Epithelial cell of proximal tubule (primary cell): ENCODE measurements at regions not wholly inside any gene's neighbourhood (a gene's known extent, or its start where the extent isn't known, plus 50 kb on each side); places are given as distances from the start of the nearest gene placed in this dataset.

Source experiments
- DNase-seq: peaks from one replicate; pipeline ENCODE4 v3.0.0-alpha.2; 2011; ENCODE audit warnings: low read depth
- H3K4me3 ChIP-seq: 2 replicates; pipeline ENCODE4 v1.5.1; 2011; ENCODE audit warnings: low read depth, mild to moderate bottlenecking, low read length
- TF ChIP-seq, protein P1 (sequence below): conservative IDR thresholded peaks from 2 replicates; pipeline ENCODE4 v1.5.1; 2012; ENCODE audit warnings: low read depth, mild to moderate bottlenecking, low read length

DNA sequence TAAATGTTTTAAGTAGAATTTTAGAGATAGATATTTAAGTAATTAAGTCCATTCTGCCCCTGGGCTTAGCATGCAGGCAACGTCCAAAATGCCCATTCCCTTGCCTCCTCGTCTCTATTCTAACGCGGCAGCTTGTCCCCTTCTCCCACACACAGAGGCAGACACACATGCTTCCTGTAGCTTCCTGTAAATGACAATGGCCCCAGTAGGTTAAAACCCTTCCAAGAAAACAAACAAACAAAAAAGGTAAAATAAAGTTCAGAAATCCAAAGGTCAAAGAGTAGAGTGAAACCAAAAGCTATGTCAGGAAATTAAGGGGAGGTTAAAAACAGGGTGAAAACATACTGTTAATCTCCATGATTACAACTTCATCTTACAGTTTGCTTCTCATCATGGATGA, 857.6 kb downstream of the GATA3 start:
- H3K4me3 ChIP-seq = no peak overlapping the region
- TF ChIP-seq, protein P1, sequence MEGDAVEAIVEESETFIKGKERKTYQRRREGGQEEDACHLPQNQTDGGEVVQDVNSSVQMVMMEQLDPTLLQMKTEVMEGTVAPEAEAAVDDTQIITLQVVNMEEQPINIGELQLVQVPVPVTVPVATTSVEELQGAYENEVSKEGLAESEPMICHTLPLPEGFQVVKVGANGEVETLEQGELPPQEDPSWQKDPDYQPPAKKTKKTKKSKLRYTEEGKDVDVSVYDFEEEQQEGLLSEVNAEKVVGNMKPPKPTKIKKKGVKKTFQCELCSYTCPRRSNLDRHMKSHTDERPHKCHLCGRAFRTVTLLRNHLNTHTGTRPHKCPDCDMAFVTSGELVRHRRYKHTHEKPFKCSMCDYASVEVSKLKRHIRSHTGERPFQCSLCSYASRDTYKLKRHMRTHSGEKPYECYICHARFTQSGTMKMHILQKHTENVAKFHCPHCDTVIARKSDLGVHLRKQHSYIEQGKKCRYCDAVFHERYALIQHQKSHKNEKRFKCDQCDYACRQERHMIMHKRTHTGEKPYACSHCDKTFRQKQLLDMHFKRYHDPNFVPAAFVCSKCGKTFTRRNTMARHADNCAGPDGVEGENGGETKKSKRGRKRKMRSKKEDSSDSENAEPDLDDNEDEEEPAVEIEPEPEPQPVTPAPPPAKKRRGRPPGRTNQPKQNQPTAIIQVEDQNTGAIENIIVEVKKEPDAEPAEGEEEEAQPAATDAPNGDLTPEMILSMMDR = no peak
- DNase-seq = no peak

DNA sequence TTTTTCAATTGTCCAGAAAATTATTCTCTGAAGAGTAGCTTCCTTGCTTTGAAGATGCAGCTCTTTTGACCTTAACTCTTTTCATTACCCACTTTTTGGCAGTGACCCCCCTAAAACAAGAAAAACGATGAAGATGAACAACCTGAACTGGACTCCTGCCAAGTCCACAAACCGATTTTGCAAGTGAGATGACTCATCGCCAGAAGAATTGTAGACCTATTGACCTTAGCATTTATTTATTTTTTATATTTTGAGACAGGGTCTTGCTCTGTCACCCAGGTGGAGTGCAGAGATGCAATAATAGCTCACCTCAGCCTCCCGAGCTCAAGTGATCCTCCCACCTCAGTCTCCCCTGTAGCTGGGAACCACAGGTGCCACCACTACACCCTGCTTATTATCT, 859.2 kb downstream of the GATA3 start:
- TF ChIP-seq, protein P1 = no peak
- DNase-seq = no peak
- no peak overlapping the region for H3K4me3 ChIP-seq

DNA sequence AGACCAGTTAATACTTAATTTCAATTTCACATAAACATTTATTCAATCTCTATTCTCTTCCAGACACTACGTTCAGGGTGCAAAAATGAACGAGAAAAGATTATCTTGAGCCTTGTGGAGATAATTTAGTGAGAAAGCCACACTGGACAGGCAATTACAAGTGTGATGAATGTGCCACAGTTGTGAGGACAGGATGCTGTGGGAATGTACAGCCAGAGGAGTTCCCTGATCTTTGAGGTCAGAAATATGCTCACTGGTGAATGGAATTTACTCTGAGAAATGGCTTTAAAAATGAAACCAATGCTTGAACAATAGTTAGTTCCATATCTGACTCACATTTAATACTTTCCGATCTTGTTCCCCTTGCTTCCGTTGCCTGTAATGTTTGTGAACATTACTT, 864.8 kb downstream of the GATA3 start:
- DNase-seq = no peak
- TF ChIP-seq, protein P1 = no peak
- H3K4me3 ChIP-seq = no peak overlapping the region

DNA sequence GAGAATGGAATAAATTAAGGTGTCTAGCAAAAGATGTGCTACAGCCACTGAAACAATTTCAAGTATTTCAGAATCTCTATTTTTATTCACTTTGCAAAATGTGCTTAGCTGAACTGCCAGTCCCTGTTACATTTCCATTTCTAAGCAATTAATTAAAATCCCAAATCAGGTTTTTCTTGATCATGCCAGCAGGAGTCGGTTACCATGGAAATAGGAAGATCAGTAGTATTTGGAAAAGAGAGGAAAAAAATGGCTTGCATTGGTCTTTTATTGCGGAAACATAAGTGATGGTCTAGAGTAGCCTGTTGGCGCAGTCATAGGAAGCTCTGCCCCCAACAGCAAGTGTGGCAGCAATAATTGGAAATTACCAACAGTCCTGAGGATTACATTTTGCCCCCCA, 867.1 kb downstream of the GATA3 start:
- H3K4me3 ChIP-seq = no peak overlapping the region
- DNase-seq = no peak
- TF ChIP-seq, protein P1 = no peak

DNA sequence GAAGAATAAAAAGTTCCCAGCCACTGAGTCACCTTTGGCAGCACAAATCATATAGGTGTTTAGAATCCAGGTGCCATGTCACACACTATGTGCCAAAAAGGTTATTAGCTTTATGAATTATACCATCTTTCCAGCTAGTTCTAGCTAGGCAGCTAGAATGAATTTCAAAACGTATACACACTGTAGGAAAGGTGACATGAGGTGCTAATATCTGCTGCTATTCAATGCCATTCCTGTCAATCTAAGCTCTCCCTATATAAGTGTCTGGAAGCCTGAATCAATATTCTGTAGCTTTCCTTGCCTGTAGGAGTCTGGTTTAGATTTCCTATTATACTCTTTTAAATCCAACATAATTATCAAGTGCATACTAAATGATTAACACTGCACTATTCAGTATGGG, 868.6 kb downstream of the GATA3 start:
- DNase-seq = no peak
- H3K4me3 ChIP-seq = no peak overlapping the region
- TF ChIP-seq, protein P1 = no peak

DNA sequence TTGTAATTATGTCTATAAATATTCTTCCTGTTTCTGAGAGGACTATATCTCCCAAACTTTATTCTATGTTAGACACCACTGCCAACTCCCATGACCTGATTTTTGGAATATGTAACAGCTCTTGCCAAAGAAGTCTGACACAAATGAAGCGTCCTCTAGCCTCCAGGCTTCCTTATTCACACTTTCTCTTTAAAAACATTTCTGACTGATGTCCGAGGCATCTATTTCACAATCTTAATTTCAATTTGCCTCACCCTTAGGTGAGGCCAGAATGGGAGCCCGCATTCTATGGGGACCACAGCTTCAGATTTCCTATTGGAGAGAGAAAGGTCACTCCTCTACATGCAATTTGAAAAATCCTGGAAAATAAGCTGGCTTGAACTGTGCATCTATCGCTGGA, 873.2 kb downstream of the GATA3 start:
- TF ChIP-seq, protein P1 = no peak
- no peak overlapping the region for H3K4me3 ChIP-seq
- no peak for DNase-seq

DNA sequence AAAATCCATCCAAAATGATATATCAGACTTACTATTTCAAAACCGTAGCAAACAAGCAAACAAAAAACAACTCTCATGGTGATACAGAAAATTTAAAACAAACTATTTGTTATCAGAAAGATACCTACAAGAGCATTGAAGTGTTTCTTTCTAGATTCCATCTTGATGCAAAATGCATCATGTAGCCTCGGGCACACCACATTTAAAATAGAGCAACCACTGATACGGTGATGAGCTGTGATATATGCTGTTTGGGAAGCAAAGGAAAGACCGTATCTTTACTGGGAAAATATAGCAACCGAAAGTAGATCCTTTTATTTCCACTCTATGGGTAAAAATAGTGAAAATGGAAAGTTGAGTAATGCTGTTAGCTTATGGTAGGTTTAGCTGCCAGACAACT, 892.0 kb downstream of the GATA3 start:
- DNase-seq = no peak
- no peak overlapping the region for H3K4me3 ChIP-seq
- TF ChIP-seq, protein P1 = no peak
